Naive B cell (primary cell): ENCODE measurements at regions not wholly inside any gene's neighbourhood (a gene's known extent, or its start where the extent isn't known, plus 50 kb on each side); places are given as distances from the start of the nearest gene placed in this dataset.

ENCODE experiments used
- ATAC-seq, 2 donors: fragments of 150-1000 bp; cut with Tn5 transposase; 2 replicates each; pipeline ENCODE4 v1.10.0; 2021; ENCODE audit warnings: low read depth in 2 of 2, mild to moderate bottlenecking in 2 of 2, moderate library complexity in 2 of 2
- DNase-seq: peaks from one replicate; pipeline ENCODE4 v3.0.0; 2022
- H3K27ac Mint-ChIP-seq, 6 donors: one replicate each; pipeline ENCODE4 v1.8.0; 2020 to 2022; ENCODE audit warnings: mild to moderate bottlenecking in 6 of 6, mixed read lengths in 6 of 6, moderate library complexity in 5 of 6, inconsistent platforms in 2 of 6
- H3K27me3 Mint-ChIP-seq, 3 donors: one replicate each; pipeline ENCODE4 v1.8.0; 2021 to 2022; ENCODE audit warnings: mixed read lengths in 3 of 3, mild to moderate bottlenecking in 1 of 3
- H3K36me3 Mint-ChIP-seq, 2 donors: one replicate each; pipeline ENCODE4 v1.8.0; 2020 to 2022; ENCODE audit warnings: mixed read lengths in 2 of 2, inconsistent platforms in 1 of 2, mild to moderate bottlenecking in 1 of 2
- H3K4me1 Mint-ChIP-seq, 3 donors: one replicate each; pipeline ENCODE4 v1.8.0; 2020 to 2022; ENCODE audit warnings: mixed read lengths in 3 of 3, inconsistent platforms in 1 of 3, mild to moderate bottlenecking in 1 of 3, moderate library complexity in 1 of 3
- H3K4me3 Mint-ChIP-seq, 8 donors: one replicate each; pipeline ENCODE4 v1.8.0; 2020 to 2022; ENCODE audit warnings: mild to moderate bottlenecking in 8 of 8, mixed read lengths in 8 of 8, moderate library complexity in 8 of 8, inconsistent platforms in 2 of 8
- H3K9me3 Mint-ChIP-seq, 7 donors: one replicate each; pipeline ENCODE4 v1.8.0; 2020 to 2022; ENCODE audit warnings: mixed read lengths in 7 of 7, mild to moderate bottlenecking in 5 of 7, inconsistent platforms in 2 of 7, moderate library complexity in 1 of 7

- Mint-ChIP-seq H3K4me1 (peaks cover 8 to 10% (median 9%) of the 10 kb centered on the region in 3 donors), H3K27ac (no peak overlapping the region), H3K4me3 (no peak overlapping the region), H3K9me3 (no peaks in the 10 kb centered on the region), H3K27me3 (peaks cover 0 to 9% (median 0%) of the 10 kb centered on the region in 3 donors), H3K36me3 (no peaks in the 10 kb centered on the region)
- DNase-seq (no peak), ATAC-seq (no peak)
These were observed 144.4 kb upstream of the ITGA6 start for GRCh38 chr2:172282944-172283343.

GRCh38 chr2:172283476-172283875 is 143.9 kb upstream of the ITGA6 start:
- H3K4me1 Mint-ChIP-seq: peaks cover 8 to 10% (median 9%) of the 10 kb centered on the region in 3 donors
- H3K36me3 Mint-ChIP-seq: no peaks in the 10 kb centered on the region
- H3K4me3 Mint-ChIP-seq: no peak overlapping the region
- H3K27ac Mint-ChIP-seq: no peak overlapping the region
- no peaks in the 10 kb centered on the region for H3K9me3 Mint-ChIP-seq
- peaks cover 0 to 9% (median 0%) of the 10 kb centered on the region in 3 donors for H3K27me3 Mint-ChIP-seq
- DNase-seq (no peak), ATAC-seq (no peak)

DNA sequence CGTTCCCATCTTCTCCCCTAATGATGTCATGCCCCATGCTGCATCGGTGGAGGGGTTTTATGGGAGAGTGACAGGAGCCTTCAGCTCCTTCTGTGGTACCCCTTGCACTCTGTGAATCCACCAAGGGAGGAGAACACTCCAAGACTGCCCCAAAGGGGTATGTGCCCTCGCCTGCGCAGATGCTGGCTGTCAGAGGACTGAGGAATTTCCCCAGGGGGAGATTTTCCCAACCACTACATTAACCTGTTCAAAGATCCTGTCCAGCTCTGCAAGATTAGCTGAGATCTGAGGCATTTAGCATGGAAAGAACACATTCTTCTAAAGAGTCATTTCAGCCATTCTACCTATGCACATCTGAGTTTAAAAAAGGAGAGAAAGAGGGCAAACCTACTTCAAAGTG is 143.2 kb upstream of the ITGA6 start:
- DNase-seq: no peak
- Mint-ChIP-seq H3K27ac (no peak overlapping the region), H3K4me1 (peaks cover 8 to 10% (median 9%) of the 10 kb centered on the region in 3 donors), H3K27me3 (peaks cover 0 to 9% (median 0%) of the 10 kb centered on the region in 3 donors), H3K4me3 (no peak overlapping the region), H3K9me3 (no peaks in the 10 kb centered on the region), H3K36me3 (no peaks in the 10 kb centered on the region)
- ATAC-seq: no peak

- H3K36me3 Mint-ChIP-seq: no peaks in the 10 kb centered on the region
- no peak overlapping the region for H3K4me3 Mint-ChIP-seq
- ATAC-seq: no peak
- no peaks in the 10 kb centered on the region for H3K9me3 Mint-ChIP-seq
- H3K4me1 Mint-ChIP-seq: peaks cover 8 to 10% (median 9%) of the 10 kb centered on the region in 3 donors
- H3K27ac Mint-ChIP-seq: no peak overlapping the region
- DNase-seq: no peak
- H3K27me3 Mint-ChIP-seq: peaks cover 0 to 9% (median 0%) of the 10 kb centered on the region in 3 donors
These were observed 142.3 kb upstream of the ITGA6 start for GRCh38 chr2:172285010-172285621.

DNA sequence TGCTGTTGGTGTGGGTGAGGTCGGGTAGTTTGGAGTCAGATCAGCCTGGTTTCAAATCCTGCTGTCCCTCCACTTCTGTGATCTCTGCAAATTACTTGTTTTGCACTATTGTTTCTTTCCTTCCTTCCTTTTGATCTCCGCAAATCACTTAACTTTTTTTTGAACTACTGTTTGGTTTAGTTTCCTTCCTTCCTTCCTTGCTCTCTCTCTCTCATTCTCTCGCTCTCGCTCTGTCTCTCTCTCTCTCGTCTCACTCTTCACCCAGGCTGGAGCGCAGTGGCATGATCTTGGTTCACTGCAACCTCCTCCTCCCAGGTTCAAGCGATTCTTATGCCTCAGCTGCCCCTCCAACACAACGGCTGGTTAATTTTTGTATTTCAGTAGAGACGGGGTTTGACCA is 141.6 kb upstream of the ITGA6 start:
- Mint-ChIP-seq H3K27ac (no peak overlapping the region), H3K4me3 (no peak overlapping the region), H3K27me3 (peaks cover 0 to 9% (median 0%) of the 10 kb centered on the region in 3 donors), H3K9me3 (no peaks in the 10 kb centered on the region), H3K4me1 (peaks cover 3 to 5% (median 5%) of the 10 kb centered on the region in 3 donors), H3K36me3 (no peaks in the 10 kb centered on the region)
- DNase-seq: no peak
- ATAC-seq: no peak

DNA sequence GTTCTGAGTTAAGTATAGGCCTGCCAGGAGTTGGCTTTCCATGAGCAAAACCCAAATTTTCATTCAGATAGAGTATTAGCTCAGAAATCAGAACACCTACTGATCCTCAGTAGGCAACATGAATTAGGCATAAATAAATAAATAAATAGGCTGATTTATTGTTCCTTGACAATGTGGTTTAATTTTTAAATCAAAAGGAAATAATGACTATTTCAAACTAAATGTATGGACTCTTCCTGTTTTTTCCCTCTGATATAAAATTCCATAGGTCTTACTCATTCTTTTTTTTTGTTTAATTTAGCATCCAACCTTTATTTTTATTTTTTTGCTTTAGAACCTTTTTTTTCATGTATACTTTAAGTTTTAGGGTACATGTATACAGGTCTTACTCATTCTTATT is 140.2 kb upstream of the ITGA6 start:
- Mint-ChIP-seq H3K4me1 (no peaks in the 10 kb centered on the region), H3K27me3 (peaks cover 0 to 9% (median 0%) of the 10 kb centered on the region in 3 donors), H3K27ac (no peak overlapping the region), H3K36me3 (no peaks in the 10 kb centered on the region), H3K9me3 (peaks cover 0 to 7% (median 0%) of the 10 kb centered on the region in 7 donors), H3K4me3 (no peak overlapping the region)
- DNase-seq (no peak), ATAC-seq (no peak)

- no peak for ATAC-seq
These were observed 139.6 kb upstream of the ITGA6 start for GRCh38 chr2:172287605-172288315.

GRCh38 chr2:172288603-172289002 is 138.8 kb upstream of the ITGA6 start:
- DNase-seq (no peak), ATAC-seq (no peak)
- no peaks in the 10 kb centered on the region for H3K36me3 Mint-ChIP-seq
- no peaks in the 10 kb centered on the region for H3K4me1 Mint-ChIP-seq
- H3K4me3 Mint-ChIP-seq: no peak overlapping the region
- peaks cover 0 to 6% (median 0%) of the 10 kb centered on the region in 3 donors for H3K27me3 Mint-ChIP-seq
- H3K9me3 Mint-ChIP-seq: peaks cover 0 to 9% (median 0%) of the 10 kb centered on the region in 7 donors
- H3K27ac Mint-ChIP-seq: no peak overlapping the region

More at GRCh38 chr2:172287605-172288315, 139.6 kb upstream of the ITGA6 start:
- H3K9me3 Mint-ChIP-seq: peaks cover 0 to 9% (median 0%) of the 10 kb centered on the region in 7 donors
- no peaks in the 10 kb centered on the region for H3K4me1 Mint-ChIP-seq
- DNase-seq: no peak
- no peak overlapping the region for H3K27ac Mint-ChIP-seq
- peaks cover 0 to 9% (median 0%) of the 10 kb centered on the region in 3 donors for H3K27me3 Mint-ChIP-seq
- H3K36me3 Mint-ChIP-seq: no peaks in the 10 kb centered on the region
- peak overlapping the region in 1 of 8 donors; percentile 11 for H3K4me3 Mint-ChIP-seq

GRCh38 chr2:172293952-172294351 is 133.4 kb upstream of the ITGA6 start:
- Mint-ChIP-seq H3K4me3 (no peak overlapping the region), H3K36me3 (no peaks in the 10 kb centered on the region), H3K27me3 (peaks cover 10 to 26% (median 22%) of the 10 kb centered on the region in 3 donors), H3K27ac (no peak overlapping the region), H3K9me3 (peaks cover 0 to 9% (median 0%) of the 10 kb centered on the region in 7 donors), H3K4me1 (no peaks in the 10 kb centered on the region)
- ATAC-seq: no peak
- DNase-seq: no peak

- Mint-ChIP-seq H3K27ac (no peak overlapping the region), H3K27me3 (peaks cover 11 to 35% (median 31%) of the 10 kb centered on the region in 3 donors), H3K9me3 (peaks cover 0 to 9% (median 0%) of the 10 kb centered on the region in 7 donors), H3K4me1 (no peaks in the 10 kb centered on the region), H3K36me3 (no peaks in the 10 kb centered on the region), H3K4me3 (no peak overlapping the region)
- ATAC-seq: no peak
- no peak for DNase-seq
These were observed 132.4 kb upstream of the ITGA6 start for GRCh38 chr2:172294983-172295382.

- no peak overlapping the region for H3K4me3 Mint-ChIP-seq
- H3K27ac Mint-ChIP-seq: no peak overlapping the region
- H3K4me1 Mint-ChIP-seq: no peaks in the 10 kb centered on the region
- H3K36me3 Mint-ChIP-seq: no peaks in the 10 kb centered on the region
- DNase-seq (no peak), ATAC-seq (no peak)
- H3K9me3 Mint-ChIP-seq: peaks cover 0 to 11% (median 0%) of the 10 kb centered on the region in 7 donors
- peaks cover 15 to 40% (median 38%) of the 10 kb centered on the region in 3 donors for H3K27me3 Mint-ChIP-seq
These were observed 131.7 kb upstream of the ITGA6 start for GRCh38 chr2:172295677-172296076.

DNA sequence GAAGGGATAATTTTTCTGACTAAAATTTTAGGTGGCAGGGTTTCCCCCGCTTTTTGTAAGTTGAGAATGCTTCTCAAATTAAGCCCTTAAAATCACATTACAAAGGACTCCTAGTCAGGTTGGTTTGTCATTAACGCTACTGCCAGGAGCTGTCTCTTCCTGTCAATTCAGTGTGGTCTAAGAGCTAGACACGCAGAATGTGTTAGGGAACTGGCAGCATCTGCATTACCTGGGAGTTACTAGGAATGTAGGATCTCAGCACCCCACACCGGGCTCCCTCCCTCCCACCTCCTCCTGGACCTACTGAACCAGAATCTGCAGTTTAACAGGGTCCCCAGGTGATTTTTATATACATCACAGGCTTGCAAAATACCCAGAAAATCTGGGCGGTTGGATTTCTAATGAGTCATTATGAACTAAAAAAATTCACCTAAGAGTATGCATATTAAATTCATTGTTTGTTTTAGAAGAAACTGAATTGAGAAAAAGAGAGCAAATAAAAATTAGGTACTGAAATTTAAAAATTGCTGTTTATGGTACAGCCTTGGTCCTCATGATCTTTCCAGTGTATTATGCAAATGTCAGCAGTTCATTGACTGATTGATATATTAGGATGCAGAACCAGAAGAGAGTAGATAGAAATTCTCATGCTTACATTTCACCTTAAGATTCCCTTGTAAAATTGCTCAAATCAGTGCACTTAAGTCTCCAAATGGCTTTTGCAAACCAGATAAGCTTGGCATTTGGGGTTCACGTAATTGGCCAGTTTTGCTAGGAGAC is 130.9 kb upstream of the ITGA6 start:
- peaks cover 0 to 14% (median 0%) of the 10 kb centered on the region in 7 donors for H3K9me3 Mint-ChIP-seq
- no peak for ATAC-seq

GRCh38 chr2:172297531-172297930 is 129.9 kb upstream of the ITGA6 start:
- Mint-ChIP-seq H3K4me1 (no peaks in the 10 kb centered on the region), H3K27me3 (peaks cover 20 to 42% (median 42%) of the 10 kb centered on the region in 3 donors), H3K27ac (no peak overlapping the region), H3K36me3 (no peaks in the 10 kb centered on the region), H3K9me3 (peaks cover 0 to 5% (median 0%) of the 10 kb centered on the region in 7 donors), H3K4me3 (no peak overlapping the region)
- ATAC-seq: no peak
- DNase-seq: no peak

More for the DNA sequence above, 130.9 kb upstream of the ITGA6 start:
- no peaks in the 10 kb centered on the region for H3K36me3 Mint-ChIP-seq
- H3K27ac Mint-ChIP-seq: no peak overlapping the region
- no peak for DNase-seq
- H3K4me1 Mint-ChIP-seq: no peaks in the 10 kb centered on the region
- H3K27me3 Mint-ChIP-seq: peaks cover 16 to 42% (median 42%) of the 10 kb centered on the region in 3 donors
- H3K4me3 Mint-ChIP-seq: no peak overlapping the region
